SK-N-SH (cell line): ENCODE measurements at regions not wholly inside any gene's neighbourhood (a gene's known extent, or its start where the extent isn't known, plus 50 kb on each side); places are given as distances from the start of the nearest gene placed in this dataset.

Experiments used
- CTCF ChIA-PET: fragments of 300-600, 350-600 bp; formaldehyde crosslinking; extraction: SDS; loops from one replicate; lab custom pipeline; 2021; lab: Yijun Ruan, JAX
- POLR2A ChIA-PET: fragments of 350-600 bp; sonication (Branson Sonifier 250); formaldehyde crosslinking; extraction: SDS; loops from one replicate; lab custom pipeline; 2020; ENCODE audit warnings: antibody characterized with exemption, inconsistent platforms; lab: Yijun Ruan, JAX
- DNase-seq: peaks from one replicate; pipeline ENCODE4 v3.0.0; 2012
- H2AFZ ChIP-seq: fragments of 200-600 bp; sonication (generic); 2 replicates; pipeline ENCODE4 v1.8.1; 2016; ENCODE audit warnings: antibody characterized with exemption, mild to moderate bottlenecking, low read depth
- H3F3A ChIP-seq: fragments of 200-600 bp; sonication (generic); replicated peaks from 2 replicates; pipeline ENCODE3; 2016; ENCODE audit warnings: antibody characterized with exemption, mild to moderate bottlenecking; ENCODE audit not compliant: insufficient read depth
- H3K27ac ChIP-seq, 2 experiments: fragments of 200-500 bp in 1 of 2; fragments of 200-600 bp in 1 of 2; sonication (Bioruptor generic) in 1 of 2; sonication (generic), shearing (Covaris generic) in 1 of 2; 2 replicates each; pipeline versions ENCODE4 v1.5.1 to v1.6.1; 2014 to 2016; ENCODE audit warnings: low read depth in 2 of 2, inconsistent platforms in 1 of 2, low read length in 1 of 2, mild to moderate bottlenecking in 1 of 2, mixed read lengths in 1 of 2
- H3K27me3 ChIP-seq: fragments of 200-600 bp; sonication (generic), shearing (Covaris generic); 2 replicates; pipeline ENCODE4 v1.6.1; 2016; ENCODE audit warnings: mixed run types; ENCODE audit not compliant: insufficient read depth
- H3K36me3 ChIP-seq, 2 experiments: fragments of 200-500 bp in 1 of 2; fragments of 200-600 bp in 1 of 2; sonication (Bioruptor generic) in 1 of 2; sonication (generic) in 1 of 2; replicated peaks in 1 of 2; 2 replicates each; pipeline versions ENCODE3 to v1.5.1; 2014 to 2016; ENCODE audit warnings: low read length in 1 of 2, mild to moderate bottlenecking in 1 of 2; ENCODE audit not compliant: insufficient read depth in 2 of 2, control insufficient read depth in 1 of 2
- H3K4me1 ChIP-seq, 2 experiments: fragments of 200-500 bp in 1 of 2; fragments of 200-600 bp in 1 of 2; sonication (Bioruptor generic) in 1 of 2; sonication (generic), shearing (Covaris generic) in 1 of 2; 2 replicates each; pipeline versions ENCODE4 v1.5.1 to v1.6.1; 2014 to 2016; ENCODE audit warnings: low read depth in 1 of 2, low read length in 1 of 2, mixed run types in 1 of 2; ENCODE audit not compliant: insufficient read depth in 2 of 2, control insufficient read depth in 1 of 2
- H3K4me2 ChIP-seq: fragments of 200-600 bp; sonication (generic), shearing (Covaris generic); 2 replicates; pipeline ENCODE4 v1.6.1; 2017; ENCODE audit warnings: mixed run types
- H3K4me3 ChIP-seq, 2 experiments: fragments of 200-500 bp in 1 of 2; fragments of 200-600 bp in 1 of 2; sonication (Bioruptor generic) in 1 of 2; sonication (generic), shearing (Covaris generic) in 1 of 2; 2 replicates each; pipeline versions ENCODE4 v1.5.1 to v1.8.1; 2014 to 2016; ENCODE audit warnings: low read depth in 2 of 2, inconsistent platforms in 1 of 2, low read length in 1 of 2, mild to moderate bottlenecking in 1 of 2, mixed read lengths in 1 of 2, moderate library complexity in 1 of 2
- H3K79me2 ChIP-seq: fragments of 200-600 bp; sonication (generic); 2 replicates; pipeline ENCODE4 v1.8.1; 2017; ENCODE audit warnings: mild to moderate bottlenecking; ENCODE audit not compliant: insufficient read depth
- H3K9ac ChIP-seq: fragments of 200-600 bp; sonication (generic); 2 replicates; pipeline ENCODE4 v1.6.1; 2017; ENCODE audit warnings: mixed run types
- H3K9me2 ChIP-seq: fragments of 200-600 bp; sonication (generic); 2 replicates; pipeline ENCODE4 v1.6.1; 2017; ENCODE audit warnings: mixed run types
- H3K9me3 ChIP-seq: fragments of 200-600 bp; sonication (generic); 2 replicates; pipeline ENCODE4 v1.6.1; 2017; ENCODE audit warnings: mixed run types, mild to moderate bottlenecking, moderate library complexity
- H4K20me1 ChIP-seq: fragments of 200-600 bp; sonication (generic); 2 replicates; pipeline ENCODE4 v1.6.1; 2017; ENCODE audit warnings: mild to moderate bottlenecking, mixed run types; ENCODE audit not compliant: insufficient read depth
- CHD2 ChIP-seq: fragments of 150-350 bp; IDR thresholded peaks from 2 replicates; pipeline ENCODE4 v1.6.1; 2018; ENCODE audit warnings: low read length; ENCODE audit not compliant: partially characterized antibody
- EP300 ChIP-seq, 2 experiments: IDR thresholded peaks; 2 replicates each; pipeline versions ENCODE4 v1.4.0 to v1.6.1; 2012; ENCODE audit warnings: borderline replicate concordance in 1 of 2, low read depth in 1 of 2, low read length in 1 of 2
- EZH2phosphoT487 ChIP-seq: fragments of 200-600 bp; sonication (generic); IDR thresholded peaks from 2 replicates; pipeline ENCODE4 v1.6.1; 2017; ENCODE audit warnings: low read depth, mixed run types, mild to moderate bottlenecking, antibody characterized with exemption, moderate library complexity, borderline replicate concordance
- FOXJ3 ChIP-seq: sonication (generic); formaldehyde crosslinking; IDR thresholded peaks from 2 replicates; pipeline ENCODE4 v1.5.1; 2020; ENCODE audit warnings: mild to moderate bottlenecking, missing genetic modification reagents
- FOXM1 ChIP-seq: IDR thresholded peaks from 2 replicates; pipeline ENCODE4 v1.4.0; 2012; ENCODE audit warnings: low read depth, mild to moderate bottlenecking
- JUND ChIP-seq: IDR thresholded peaks from 2 replicates; pipeline ENCODE4 v1.4.0; 2012
- NFIC ChIP-seq: IDR thresholded peaks from 2 replicates; pipeline ENCODE4 v1.4.0; 2012; ENCODE audit warnings: borderline replicate concordance
- POLR2AphosphoS5 ChIP-seq: IDR thresholded peaks from 2 replicates; pipeline ENCODE4 v1.6.1; 2012; ENCODE audit warnings: low read depth, low read length
- RCOR1 ChIP-seq: fragments of 150-350 bp; IDR thresholded peaks from 2 replicates; pipeline ENCODE4 v1.6.1; 2017; ENCODE audit warnings: antibody characterized with exemption, low read length
- RXRA ChIP-seq: IDR thresholded peaks from 2 replicates; pipeline ENCODE4 v1.4.0; 2012; ENCODE audit warnings: low read depth, mild to moderate bottlenecking, borderline replicate concordance
- SIN3A ChIP-seq: IDR thresholded peaks from 2 replicates; pipeline ENCODE4 v1.6.1; 2012; ENCODE audit warnings: low read depth, mild to moderate bottlenecking, low read length, moderate library complexity, borderline replicate concordance
- TAF1 ChIP-seq: IDR thresholded peaks from 2 replicates; pipeline ENCODE4 v1.6.1; 2012; ENCODE audit warnings: low read depth, mild to moderate bottlenecking, low read length, moderate library complexity, borderline replicate concordance
- TCF12 ChIP-seq: IDR thresholded peaks from 2 replicates; pipeline ENCODE4 v1.4.0; 2012
- TEAD4 ChIP-seq: IDR thresholded peaks from 2 replicates; pipeline ENCODE4 v1.4.0; 2012; ENCODE audit warnings: mild to moderate bottlenecking, borderline replicate concordance; ENCODE audit not compliant: insufficient read depth
- YY1 ChIP-seq: IDR thresholded peaks from 2 replicates; pipeline ENCODE4 v1.4.0; 2012; ENCODE audit warnings: low read depth, mild to moderate bottlenecking
- WGBS: methylation state at CpG from one replicate; pipeline ENCODE4 v1.1.6; 2017; ENCODE audit warnings: low lambda C conversion rate; 5-methylcytosine and 5-hydroxymethylcytosine counted together
- TF ChIP-seq, protein P1 (sequence below): IDR thresholded peaks from 2 replicates; pipeline ENCODE4 v1.4.0; 2012; ENCODE audit warnings: low read depth
- TF ChIP-seq, protein P2 (sequence below): fragments of 150-350 bp; IDR thresholded peaks from 2 replicates; pipeline ENCODE4 v1.6.1; 2017; ENCODE audit warnings: antibody characterized with exemption, low read length, low read depth, borderline replicate concordance
- TF ChIP-seq, protein P3 (sequence below): IDR thresholded peaks from 2 replicates; pipeline ENCODE4; 2012
- TF ChIP-seq, protein P4 (sequence below): IDR thresholded peaks from 2 replicates; pipeline ENCODE4 v1.6.1; 2012; ENCODE audit warnings: mild to moderate bottlenecking, low read depth, low read length, moderate library complexity

DNA sequence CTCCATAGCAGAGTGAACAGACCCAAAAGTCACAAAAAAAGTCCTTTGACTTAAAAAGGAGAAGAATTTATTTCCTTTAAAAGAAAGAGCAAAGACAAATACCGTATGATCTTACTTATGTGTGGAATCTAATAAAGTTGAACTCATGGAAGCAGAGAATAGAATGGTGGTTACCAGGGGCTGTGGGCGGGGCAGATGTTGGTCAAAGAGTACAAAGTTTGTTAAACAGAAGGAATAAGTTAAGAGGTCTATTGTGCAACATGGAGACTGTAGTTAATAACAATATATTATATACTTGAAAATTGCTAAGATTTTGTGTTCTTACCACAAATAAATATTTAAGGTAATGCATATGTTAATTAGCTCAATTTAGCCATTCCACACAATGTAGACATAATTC is 173.3 kb upstream of the S100G start:
- Histone ChIP-seq H3K4me3 (no peak overlapping the region), H3K36me3 (no peaks in the 10 kb centered on the region)
- CTCF ChIA-PET = interaction anchor here (0.7 kb wide), 1 partner anchor 192 kb away, joined by 4 read pairs; no protein-coding TSS in a partner anchor
- no peak for TF ChIP-seq POLR2AphosphoS5
- TF ChIP-seq, protein P1, sequence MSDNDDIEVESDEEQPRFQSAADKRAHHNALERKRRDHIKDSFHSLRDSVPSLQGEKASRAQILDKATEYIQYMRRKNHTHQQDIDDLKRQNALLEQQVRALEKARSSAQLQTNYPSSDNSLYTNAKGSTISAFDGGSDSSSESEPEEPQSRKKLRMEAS = no peak
- TF ChIP-seq FOXJ3 (CRISPR knock-in tag) = no peak
- TF ChIP-seq, protein P2, sequence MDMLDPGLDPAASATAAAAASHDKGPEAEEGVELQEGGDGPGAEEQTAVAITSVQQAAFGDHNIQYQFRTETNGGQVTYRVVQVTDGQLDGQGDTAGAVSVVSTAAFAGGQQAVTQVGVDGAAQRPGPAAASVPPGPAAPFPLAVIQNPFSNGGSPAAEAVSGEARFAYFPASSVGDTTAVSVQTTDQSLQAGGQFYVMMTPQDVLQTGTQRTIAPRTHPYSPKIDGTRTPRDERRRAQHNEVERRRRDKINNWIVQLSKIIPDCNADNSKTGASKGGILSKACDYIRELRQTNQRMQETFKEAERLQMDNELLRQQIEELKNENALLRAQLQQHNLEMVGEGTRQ = no peak
- TF ChIP-seq RCOR1 = no peak
- TF ChIP-seq CHD2 = no peak
- no peak for TF ChIP-seq NFIC
- TF ChIP-seq YY1 = no peak
- TF ChIP-seq TCF12 = no peak
- TF ChIP-seq, all 33 proteins: peak for 0
- Histone ChIP-seq H3K27me3 (no peaks in the 10 kb centered on the region), H3K27ac (no peak overlapping the region), H3K4me1 (peaks cover 0 to 11% of the 10 kb centered on the region in 2 experiments; a peak in 3 of 4 replicates), H3K9ac (no peak overlapping the region), H3K79me2 (no peaks in the 10 kb centered on the region), H4K20me1 (no peaks in the 10 kb centered on the region), H3K9me3 (no peaks in the 10 kb centered on the region), H2AFZ (no peak overlapping the region), H3K9me2 (no peaks in the 10 kb centered on the region), H3K4me2 (no peak overlapping the region), H3F3A (peaks cover 19% of the 10 kb centered on the region)
- no peak for DNase-seq
- 72% methylated on average over 2 of the region's 2 CpGs for WGBS
- POLR2A ChIA-PET = no interaction called here

DNA sequence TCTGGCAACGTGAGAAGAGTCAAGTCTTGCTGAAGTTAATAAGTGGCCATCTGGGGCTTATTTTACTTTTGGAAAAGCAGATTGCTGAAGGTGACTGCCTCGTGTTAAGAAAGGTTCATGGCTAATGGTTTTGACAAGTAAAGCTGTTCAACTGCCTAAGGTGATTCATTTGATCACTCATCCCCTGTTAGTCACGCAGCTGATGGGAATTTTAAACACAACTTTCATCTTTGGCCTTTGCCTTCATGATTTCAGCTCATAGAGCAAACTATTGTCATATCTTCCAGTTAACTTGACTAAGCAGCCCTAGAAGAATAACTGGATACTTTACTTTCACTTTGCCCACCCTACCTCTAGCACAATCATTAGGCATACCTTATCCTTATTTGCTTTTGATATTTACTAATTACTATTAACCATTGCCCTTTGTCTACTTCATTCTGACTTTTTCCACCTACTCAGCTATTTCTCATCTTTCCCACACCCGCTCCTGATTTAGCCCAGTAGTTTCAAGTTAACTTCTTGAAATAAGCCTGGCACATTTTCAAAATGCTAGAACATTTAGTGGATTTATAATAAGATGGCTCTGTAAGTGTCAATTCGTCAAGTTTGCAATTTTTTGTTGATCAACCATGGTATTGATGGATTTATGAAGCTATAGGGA is 170.6 kb upstream of the S100G start:
- H3K9me2 ChIP-seq = no peaks in the 10 kb centered on the region
- H2AFZ ChIP-seq = peak overlapping the region; percentile 19; the same call in 1 of the 2 replicates
- peak overlapping the region; percentile 45; the same call in 1 of the 2 replicates for H3K9ac ChIP-seq
- peaks cover 0 to 14% of the 10 kb centered on the region in 2 experiments; a peak in 2 of 4 replicates for H3K4me1 ChIP-seq
- POLR2A ChIA-PET = no interaction called here
- H3K9me3 ChIP-seq = no peaks in the 10 kb centered on the region
- peak overlapping the region; percentile 66 for H3K4me2 ChIP-seq
- CTCF ChIA-PET = interaction anchor here (0.7 to 1.7 kb wide), 2 partner anchors 35 to 43 kb away, joined by 3 to 6 read pairs; no protein-coding TSS in a partner anchor
- H3K79me2 ChIP-seq = no peaks in the 10 kb centered on the region
- peak overlapping the region in 1 of 2 experiments; percentile 83; a peak in 3 of 4 replicates for H3K27ac ChIP-seq
- peaks cover 28% of the 10 kb centered on the region for H3F3A ChIP-seq
- H3K27me3 ChIP-seq = no peaks in the 10 kb centered on the region
- no peaks in the 10 kb centered on the region for H4K20me1 ChIP-seq
- H3K4me3 ChIP-seq = peak overlapping the region in 1 of 2 experiments; percentile 33; a peak in 2 of 4 replicates
- no peaks in the 10 kb centered on the region for H3K36me3 ChIP-seq
- WGBS = 15% methylated on average over 5 of the region's 5 CpGs
- DNase-seq = no peak
- TF ChIP-seq TAF1 = no peak
- no peak for TF ChIP-seq EZH2phosphoT487
- peak; percentile 74 to 96 for TF ChIP-seq EP300 (IDR thresholded peaks at IDR 0.05; ENCODE audit: borderline replicate concordance in 1 of 2, low read depth in 1 of 2, low read length in 1 of 2)
- TF ChIP-seq TEAD4 = peak; percentile 92
- TF ChIP-seq SIN3A = peak; percentile 73; the same call in 1 of the 2 replicates
- TF ChIP-seq, protein P3, sequence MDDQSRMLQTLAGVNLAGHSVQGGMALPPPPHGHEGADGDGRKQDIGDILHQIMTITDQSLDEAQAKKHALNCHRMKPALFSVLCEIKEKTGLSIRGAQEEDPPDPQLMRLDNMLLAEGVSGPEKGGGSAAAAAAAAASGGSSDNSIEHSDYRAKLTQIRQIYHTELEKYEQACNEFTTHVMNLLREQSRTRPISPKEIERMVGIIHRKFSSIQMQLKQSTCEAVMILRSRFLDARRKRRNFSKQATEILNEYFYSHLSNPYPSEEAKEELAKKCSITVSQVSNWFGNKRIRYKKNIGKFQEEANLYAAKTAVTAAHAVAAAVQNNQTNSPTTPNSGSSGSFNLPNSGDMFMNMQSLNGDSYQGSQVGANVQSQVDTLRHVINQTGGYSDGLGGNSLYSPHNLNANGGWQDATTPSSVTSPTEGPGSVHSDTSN = peak; percentile 98
- TF ChIP-seq RXRA = peak; percentile 85
- TF ChIP-seq NFIC = peak; percentile 77
- TF ChIP-seq YY1 = no peak
- TF ChIP-seq FOXM1 = peak; percentile 95
- TF ChIP-seq TCF12 = peak; percentile 100
- TF ChIP-seq, protein P4, sequence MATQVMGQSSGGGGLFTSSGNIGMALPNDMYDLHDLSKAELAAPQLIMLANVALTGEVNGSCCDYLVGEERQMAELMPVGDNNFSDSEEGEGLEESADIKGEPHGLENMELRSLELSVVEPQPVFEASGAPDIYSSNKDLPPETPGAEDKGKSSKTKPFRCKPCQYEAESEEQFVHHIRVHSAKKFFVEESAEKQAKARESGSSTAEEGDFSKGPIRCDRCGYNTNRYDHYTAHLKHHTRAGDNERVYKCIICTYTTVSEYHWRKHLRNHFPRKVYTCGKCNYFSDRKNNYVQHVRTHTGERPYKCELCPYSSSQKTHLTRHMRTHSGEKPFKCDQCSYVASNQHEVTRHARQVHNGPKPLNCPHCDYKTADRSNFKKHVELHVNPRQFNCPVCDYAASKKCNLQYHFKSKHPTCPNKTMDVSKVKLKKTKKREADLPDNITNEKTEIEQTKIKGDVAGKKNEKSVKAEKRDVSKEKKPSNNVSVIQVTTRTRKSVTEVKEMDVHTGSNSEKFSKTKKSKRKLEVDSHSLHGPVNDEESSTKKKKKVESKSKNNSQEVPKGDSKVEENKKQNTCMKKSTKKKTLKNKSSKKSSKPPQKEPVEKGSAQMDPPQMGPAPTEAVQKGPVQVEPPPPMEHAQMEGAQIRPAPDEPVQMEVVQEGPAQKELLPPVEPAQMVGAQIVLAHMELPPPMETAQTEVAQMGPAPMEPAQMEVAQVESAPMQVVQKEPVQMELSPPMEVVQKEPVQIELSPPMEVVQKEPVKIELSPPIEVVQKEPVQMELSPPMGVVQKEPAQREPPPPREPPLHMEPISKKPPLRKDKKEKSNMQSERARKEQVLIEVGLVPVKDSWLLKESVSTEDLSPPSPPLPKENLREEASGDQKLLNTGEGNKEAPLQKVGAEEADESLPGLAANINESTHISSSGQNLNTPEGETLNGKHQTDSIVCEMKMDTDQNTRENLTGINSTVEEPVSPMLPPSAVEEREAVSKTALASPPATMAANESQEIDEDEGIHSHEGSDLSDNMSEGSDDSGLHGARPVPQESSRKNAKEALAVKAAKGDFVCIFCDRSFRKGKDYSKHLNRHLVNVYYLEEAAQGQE = 0 out of 2 replicates have a peak, but pooled peaks have one; percentile 48
- peak; percentile 93 for TF ChIP-seq JUND
